ENCODE measurements at regions not wholly inside any gene's neighbourhood (a gene's known extent, or its start where the extent isn't known, plus 50 kb on each side); places are given as distances from the start of the nearest gene placed in this dataset.

DNA sequence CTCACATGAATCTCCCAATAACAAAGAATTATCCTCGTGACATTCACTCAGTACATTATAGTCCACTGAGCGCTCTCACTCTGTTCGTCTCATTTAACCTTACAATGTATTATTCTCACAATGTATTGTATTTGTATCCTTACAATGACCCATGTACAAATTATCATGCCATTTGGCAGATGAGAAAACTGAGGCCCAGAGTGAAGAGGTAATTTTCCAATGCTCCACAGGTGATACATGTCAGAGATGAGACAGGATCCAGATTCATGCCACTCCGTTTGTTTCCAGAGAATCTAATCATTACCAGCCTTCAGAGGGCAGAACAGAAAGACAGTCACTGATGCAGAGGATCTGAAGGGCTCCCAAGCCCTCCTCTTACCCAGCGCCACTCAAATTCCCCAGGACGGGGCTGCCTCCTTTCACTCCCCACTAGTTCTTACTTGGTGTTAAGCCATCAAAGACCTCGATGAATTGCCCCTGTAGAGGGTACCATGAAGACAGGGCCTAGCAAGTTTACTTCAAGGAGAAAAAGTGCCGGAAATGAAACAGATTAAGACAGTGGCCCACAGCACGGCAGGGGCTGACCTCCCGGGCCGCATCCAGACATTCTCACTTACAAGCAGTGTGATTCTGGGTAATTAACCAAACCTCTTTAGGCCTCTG, 98.4 kb upstream of the MBOAT2 start:
- TF ChIP-seq, protein P1, sequence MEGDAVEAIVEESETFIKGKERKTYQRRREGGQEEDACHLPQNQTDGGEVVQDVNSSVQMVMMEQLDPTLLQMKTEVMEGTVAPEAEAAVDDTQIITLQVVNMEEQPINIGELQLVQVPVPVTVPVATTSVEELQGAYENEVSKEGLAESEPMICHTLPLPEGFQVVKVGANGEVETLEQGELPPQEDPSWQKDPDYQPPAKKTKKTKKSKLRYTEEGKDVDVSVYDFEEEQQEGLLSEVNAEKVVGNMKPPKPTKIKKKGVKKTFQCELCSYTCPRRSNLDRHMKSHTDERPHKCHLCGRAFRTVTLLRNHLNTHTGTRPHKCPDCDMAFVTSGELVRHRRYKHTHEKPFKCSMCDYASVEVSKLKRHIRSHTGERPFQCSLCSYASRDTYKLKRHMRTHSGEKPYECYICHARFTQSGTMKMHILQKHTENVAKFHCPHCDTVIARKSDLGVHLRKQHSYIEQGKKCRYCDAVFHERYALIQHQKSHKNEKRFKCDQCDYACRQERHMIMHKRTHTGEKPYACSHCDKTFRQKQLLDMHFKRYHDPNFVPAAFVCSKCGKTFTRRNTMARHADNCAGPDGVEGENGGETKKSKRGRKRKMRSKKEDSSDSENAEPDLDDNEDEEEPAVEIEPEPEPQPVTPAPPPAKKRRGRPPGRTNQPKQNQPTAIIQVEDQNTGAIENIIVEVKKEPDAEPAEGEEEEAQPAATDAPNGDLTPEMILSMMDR (conservative IDR thresholded peaks at IDR 0.05; ENCODE audit: low read depth, low read length), result no peak
- TF ChIP-seq EZH2phosphoT487 (IDR thresholded peaks at IDR 0.05; ENCODE audit: borderline replicate concordance, low read length), result no peak

Data from PC-3 (cell line).